ENCODE measurements at regions not wholly inside any gene's neighbourhood (a gene's known extent, or its start where the extent isn't known, plus 50 kb on each side); places are given as distances from the start of the nearest gene placed in this dataset.

GRCh38 chr6:2536451-2536850 lies 214.3 kb downstream of the MYLK4 start:
- TF ChIP-seq CTCF (IDR thresholded peaks at IDR 0.05; ENCODE audit: low read length) (no peak), EZH2 (IDR thresholded peaks at IDR 0.05; ENCODE audit: borderline replicate concordance, low read length) (no peak)

All from OCI-LY1 (cell line).